Transverse colon (tissue), 4 donors: ENCODE measurements at regions not wholly inside any gene's neighbourhood (a gene's known extent, or its start where the extent isn't known, plus 50 kb on each side); places are given as distances from the start of the nearest gene placed in this dataset.
A peak's percentile ranks its signal among the peaks of the same experiment; 100 is the strongest.
"Not testable (repeated sequence)": the region's sequence is repeated elsewhere in the genome, so short reads cannot be mapped to it uniquely, and the experiment has no call there.

Source experiments
- DNase-seq: peaks from one replicate; pipeline ENCODE4 v3.0.0-alpha.2; 2019
- H3K27ac ChIP-seq, 4 donors: fragments of 200-600 bp; sonication (generic); 2 replicates each; pipeline ENCODE4 v1.5.1; 2016 to 2018; ENCODE audit warnings: inconsistent platforms in 4 of 4
- H3K27me3 ChIP-seq: fragments of 200-600 bp; sonication (generic); 2 replicates; pipeline ENCODE4 v1.5.1; 2017; ENCODE audit warnings: inconsistent platforms
- H3K36me3 ChIP-seq, 4 donors: fragments of 200-600 bp; sonication (generic); 2 replicates each; pipeline ENCODE4 v1.5.1; 2017 to 2019; ENCODE audit warnings: inconsistent platforms in 4 of 4
- H3K4me1 ChIP-seq, 4 donors: fragments of 200-600 bp; sonication (generic); 2 replicates each; pipeline ENCODE4 v1.5.1; 2017 to 2020; ENCODE audit warnings: inconsistent platforms in 4 of 4
- H3K4me3 ChIP-seq, 4 donors: fragments of 200-600 bp; sonication (generic); 1 replicate in 1 of 4; 2 replicates in 3 of 4; pipeline versions ENCODE4 v1.5.1 to v1.6.1; 2017 to 2019; ENCODE audit warnings: inconsistent platforms in 4 of 4
- H3K9me3 ChIP-seq, 2 donors: fragments of 200-600 bp; sonication (generic); 2 replicates each; pipeline ENCODE4 v1.5.1; 2017 to 2019; ENCODE audit warnings: inconsistent platforms in 2 of 2
- EP300 ChIP-seq: sonication (generic); formaldehyde crosslinking; IDR thresholded peaks from one replicate; pipeline ENCODE4 v1.6.1; 2017; ENCODE audit warnings: antibody characterized with exemption, low read depth
- POLR2A ChIP-seq: fragments of 450-650 bp; IDR thresholded peaks from one replicate; pipeline ENCODE4 v1.6.1; 2016; ENCODE audit warnings: antibody characterized with exemption, mild to moderate bottlenecking, moderate library complexity
- POLR2AphosphoS5 ChIP-seq, 3 donors: sonication (generic); formaldehyde crosslinking; IDR thresholded peaks; one replicate each; pipeline ENCODE4 v1.6.1; 2016; ENCODE audit warnings: antibody characterized with exemption in 3 of 3
- WGBS, 2 donors: methylation state at CpG; one replicate each; pipeline ENCODE4 v1.1.5; 2018; ENCODE audit warnings: low coverage in 1 of 2; 5-methylcytosine and 5-hydroxymethylcytosine counted together
- in situ Hi-C, 4 donors: fragments of 200-750 bp; cut with MboI; loops; one replicate each; pipeline versions ENCODE4 v1.15.0 to v1.15.1; 2017; ENCODE audit warnings: low sequenced_read_pairs in 3 of 4, low pct_ligation_motif_present in 1 of 4, low pct_unique_long_range_greater_than_20kb in 1 of 4
- intact Hi-C: fragments of 100-400 bp; cut with DNase I; formaldehyde crosslinking; loops from one replicate; pipeline ENCODE4 v1.15.1; 2023; ENCODE audit warnings: low total_unique reads
- TF ChIP-seq, protein P1 (sequence below), 5 experiments: fragments of 200-600 bp in 3 of 5; fragments of 450-650 bp in 2 of 5; sonication (generic) in 3 of 5; IDR thresholded peaks; 1 replicate in 2 of 5; 2 replicates in 3 of 5; pipeline ENCODE4 v1.5.1; 2016 to 2017; ENCODE audit warnings: antibody characterized with exemption in 5 of 5, inconsistent platforms in 3 of 5, mild to moderate bottlenecking in 2 of 5, moderate library complexity in 1 of 5

DNA sequence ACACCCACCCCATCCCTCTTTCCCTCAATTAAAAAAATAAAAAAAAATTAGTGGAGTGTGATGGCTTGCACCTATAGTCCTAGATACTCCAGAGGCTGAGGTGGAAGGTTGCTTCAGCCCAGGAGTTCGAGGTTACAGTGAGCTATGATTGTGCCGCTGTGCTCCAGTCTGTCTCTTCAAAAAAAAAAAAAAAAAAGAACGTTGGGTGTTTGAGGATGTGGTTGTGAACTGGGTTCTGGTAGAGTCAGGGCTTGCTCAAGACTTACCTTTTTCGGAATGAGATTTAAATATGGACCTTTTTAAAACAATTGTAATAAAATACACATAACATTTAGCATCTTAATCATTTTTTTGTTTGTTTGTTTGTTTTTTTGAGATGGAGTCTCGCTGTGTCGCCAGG is 211.9 kb downstream of the OR2B2 start:
- H3K27ac ChIP-seq, result no peak overlapping the region
- H3K27me3 ChIP-seq, result peaks cover under 1% of the 10 kb centered on the region
- TF ChIP-seq EP300 (no peak), POLR2A (no peak), POLR2AphosphoS5 (IDR thresholded peaks at IDR 0.05) (no peak)
- TF ChIP-seq, protein P1, sequence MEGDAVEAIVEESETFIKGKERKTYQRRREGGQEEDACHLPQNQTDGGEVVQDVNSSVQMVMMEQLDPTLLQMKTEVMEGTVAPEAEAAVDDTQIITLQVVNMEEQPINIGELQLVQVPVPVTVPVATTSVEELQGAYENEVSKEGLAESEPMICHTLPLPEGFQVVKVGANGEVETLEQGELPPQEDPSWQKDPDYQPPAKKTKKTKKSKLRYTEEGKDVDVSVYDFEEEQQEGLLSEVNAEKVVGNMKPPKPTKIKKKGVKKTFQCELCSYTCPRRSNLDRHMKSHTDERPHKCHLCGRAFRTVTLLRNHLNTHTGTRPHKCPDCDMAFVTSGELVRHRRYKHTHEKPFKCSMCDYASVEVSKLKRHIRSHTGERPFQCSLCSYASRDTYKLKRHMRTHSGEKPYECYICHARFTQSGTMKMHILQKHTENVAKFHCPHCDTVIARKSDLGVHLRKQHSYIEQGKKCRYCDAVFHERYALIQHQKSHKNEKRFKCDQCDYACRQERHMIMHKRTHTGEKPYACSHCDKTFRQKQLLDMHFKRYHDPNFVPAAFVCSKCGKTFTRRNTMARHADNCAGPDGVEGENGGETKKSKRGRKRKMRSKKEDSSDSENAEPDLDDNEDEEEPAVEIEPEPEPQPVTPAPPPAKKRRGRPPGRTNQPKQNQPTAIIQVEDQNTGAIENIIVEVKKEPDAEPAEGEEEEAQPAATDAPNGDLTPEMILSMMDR (IDR thresholded peaks at IDR 0.05), result no peak
- H3K36me3 ChIP-seq, result no peaks in the 10 kb centered on the region
- no peaks in the 10 kb centered on the region for H3K4me1 ChIP-seq
- no peak for DNase-seq
- intact Hi-C loops, result no loop called here
- no peaks in the 10 kb centered on the region for H3K9me3 ChIP-seq
- H3K4me3 ChIP-seq, result no peak overlapping the region
- in situ Hi-C loops, result no loop called here
- WGBS, 2 donors, result 80 to 85% methylated on average over 6 of the region's 6 CpGs

GRCh38 chr6:27694547-27694874 is 217.7 kb downstream of the OR2B2 start:
- 33 to 43% methylated on average over 6 to 7 of the region's 7 CpGs for WGBS, 2 donors
- Histone ChIP-seq H3K9me3 (no peaks in the 10 kb centered on the region), H3K36me3 (no peaks in the 10 kb centered on the region), H3K4me3 (peak overlapping the region in 3 of 4 donors; percentile 48 to 65 (median 49)), H3K27me3 (peaks cover 10% of the 10 kb centered on the region), H3K4me1 (no peaks in the 10 kb centered on the region), H3K27ac (peak overlapping the region; percentile 76 to 85 (median 82))
- DNase-seq, result no peak
- in situ Hi-C loops, result no loop called here
- TF ChIP-seq POLR2A (no peak), POLR2AphosphoS5 (IDR thresholded peaks at IDR 0.05) (no peak), EP300 (no peak)
- TF ChIP-seq, protein P1 (IDR thresholded peaks at IDR 0.05), result no peak
- intact Hi-C loops, result no loop called here

DNA sequence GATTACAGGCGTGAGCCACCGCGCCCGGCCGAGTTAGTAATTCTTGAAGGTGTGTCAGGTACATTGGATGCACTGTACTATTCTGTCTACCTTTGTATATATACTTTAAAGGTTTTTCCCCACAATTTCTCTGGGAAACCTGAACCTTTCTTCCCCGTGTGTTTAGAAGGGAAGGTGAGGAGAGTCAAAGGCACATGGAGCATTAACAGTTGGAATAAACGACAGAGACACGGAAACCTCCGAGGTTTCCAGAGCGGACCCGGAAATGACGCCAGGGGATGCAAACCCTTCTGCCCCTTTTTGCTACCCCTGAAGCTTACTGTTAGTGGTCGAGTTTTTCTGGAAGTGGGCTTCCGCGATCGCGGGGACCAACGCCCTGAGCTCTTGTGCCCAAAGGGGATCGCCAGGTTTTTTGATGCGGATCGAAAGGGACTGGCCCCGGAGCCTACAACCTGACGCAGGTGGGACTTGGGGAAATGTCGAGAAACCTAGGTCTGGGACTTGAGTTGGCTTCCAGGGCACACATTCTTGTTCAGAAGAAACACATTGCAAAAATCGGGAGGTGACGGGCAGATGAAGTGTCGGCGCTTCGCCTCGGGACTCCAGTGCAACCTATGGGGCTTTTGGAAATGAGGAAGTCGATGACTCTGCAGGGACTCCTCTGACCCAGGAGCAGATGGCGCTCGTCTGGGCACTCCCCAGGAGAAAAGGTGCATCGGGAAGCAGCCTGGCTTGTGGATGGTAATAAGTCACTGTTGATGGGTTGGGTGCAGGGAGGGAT is 218.2 kb downstream of the OR2B2 start:
- 0 to 2% methylated on average over 1 to 34 of the region's 34 CpGs for WGBS, 2 donors
- Histone ChIP-seq H3K36me3 (no peaks in the 10 kb centered on the region), H3K27me3 (peaks cover 10% of the 10 kb centered on the region), H3K9me3 (no peaks in the 10 kb centered on the region), H3K4me1 (no peaks in the 10 kb centered on the region), H3K27ac (peak overlapping the region; percentile 76 to 85 (median 82)), H3K4me3 (peak overlapping the region; percentile 27 to 65 (median 48))
- DNase-seq, result peak; percentile 66
- intact Hi-C loops (no loop called here), in situ Hi-C loops (no loop called here)
- TF ChIP-seq POLR2A, result peak; percentile 44
- no peak for TF ChIP-seq EP300
- peak in 2 of 3 donors; percentile 32 to 43 for TF ChIP-seq POLR2AphosphoS5 (IDR thresholded peaks at IDR 0.05)
- TF ChIP-seq, protein P1 (IDR thresholded peaks at IDR 0.05), result no peak

- H3K36me3 ChIP-seq, H3K27ac ChIP-seq, intact Hi-C loops, H3K4me1 ChIP-seq, H3K4me3 ChIP-seq, H3K9me3 ChIP-seq, DNase-seq, in situ Hi-C loops: not testable (repeated sequence)
- 90 to 96% methylated on average over 4 to 10 of the region's 10 CpGs for WGBS, 2 donors
- H3K27me3 ChIP-seq, result peaks cover 10% of the 10 kb centered on the region
These were observed 219.2 kb upstream of the ZNF184 start for GRCh38 chr6:27692133-27692532.
